AG09319 (cell line): ENCODE measurements at regions not wholly inside any gene's neighbourhood (a gene's known extent, or its start where the extent isn't known, plus 50 kb on each side); places are given as distances from the start of the nearest gene placed in this dataset.

Experiments
- DNase-seq: peaks from one replicate; pipeline ENCODE4 v3.0.0-alpha.2; 2010; ENCODE audit warnings: low read depth; ENCODE audit errors: extremely low read depth
- TF ChIP-seq, protein P1 (sequence below): IDR thresholded peaks from 2 replicates; pipeline ENCODE4 v1.5.1; 2011; ENCODE audit warnings: low read depth, mild to moderate bottlenecking, inconsistent platforms, low read length, moderate library complexity

DNA sequence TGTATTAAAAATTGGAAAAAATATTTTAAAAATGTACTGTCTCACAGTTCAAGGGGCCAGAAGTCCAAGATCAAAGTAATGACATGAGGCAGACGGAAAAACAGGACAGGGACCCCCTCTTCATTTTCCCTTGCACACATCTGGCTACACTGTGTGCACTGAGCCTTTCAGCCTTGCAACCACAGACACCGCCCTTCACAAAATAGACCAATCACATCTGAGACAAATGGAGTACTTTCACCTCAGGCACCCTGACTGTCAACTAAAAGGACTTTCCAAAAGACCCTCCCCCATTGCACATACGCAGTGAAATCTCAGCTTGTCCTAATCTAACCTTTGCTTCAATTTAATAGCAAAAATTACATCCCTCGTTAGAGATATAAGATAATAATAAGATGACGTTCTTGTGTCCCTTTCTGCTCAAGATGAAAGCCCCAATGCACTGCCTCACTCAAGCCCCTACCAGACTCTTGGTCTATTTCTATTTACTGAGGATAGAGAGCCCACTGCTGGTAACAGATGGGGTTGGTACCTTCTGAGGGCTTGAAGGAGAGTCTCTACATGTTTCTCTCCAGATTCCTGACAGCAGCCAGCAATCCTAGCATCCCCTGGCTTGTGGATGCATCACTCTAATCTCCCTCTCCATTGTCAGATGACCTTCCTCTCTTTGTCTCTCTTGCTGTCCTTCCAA is 514.8 kb upstream of the ADAMTS16 start:
- DNase-seq: no peak
- TF ChIP-seq, protein P1, sequence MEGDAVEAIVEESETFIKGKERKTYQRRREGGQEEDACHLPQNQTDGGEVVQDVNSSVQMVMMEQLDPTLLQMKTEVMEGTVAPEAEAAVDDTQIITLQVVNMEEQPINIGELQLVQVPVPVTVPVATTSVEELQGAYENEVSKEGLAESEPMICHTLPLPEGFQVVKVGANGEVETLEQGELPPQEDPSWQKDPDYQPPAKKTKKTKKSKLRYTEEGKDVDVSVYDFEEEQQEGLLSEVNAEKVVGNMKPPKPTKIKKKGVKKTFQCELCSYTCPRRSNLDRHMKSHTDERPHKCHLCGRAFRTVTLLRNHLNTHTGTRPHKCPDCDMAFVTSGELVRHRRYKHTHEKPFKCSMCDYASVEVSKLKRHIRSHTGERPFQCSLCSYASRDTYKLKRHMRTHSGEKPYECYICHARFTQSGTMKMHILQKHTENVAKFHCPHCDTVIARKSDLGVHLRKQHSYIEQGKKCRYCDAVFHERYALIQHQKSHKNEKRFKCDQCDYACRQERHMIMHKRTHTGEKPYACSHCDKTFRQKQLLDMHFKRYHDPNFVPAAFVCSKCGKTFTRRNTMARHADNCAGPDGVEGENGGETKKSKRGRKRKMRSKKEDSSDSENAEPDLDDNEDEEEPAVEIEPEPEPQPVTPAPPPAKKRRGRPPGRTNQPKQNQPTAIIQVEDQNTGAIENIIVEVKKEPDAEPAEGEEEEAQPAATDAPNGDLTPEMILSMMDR: no peak

DNA sequence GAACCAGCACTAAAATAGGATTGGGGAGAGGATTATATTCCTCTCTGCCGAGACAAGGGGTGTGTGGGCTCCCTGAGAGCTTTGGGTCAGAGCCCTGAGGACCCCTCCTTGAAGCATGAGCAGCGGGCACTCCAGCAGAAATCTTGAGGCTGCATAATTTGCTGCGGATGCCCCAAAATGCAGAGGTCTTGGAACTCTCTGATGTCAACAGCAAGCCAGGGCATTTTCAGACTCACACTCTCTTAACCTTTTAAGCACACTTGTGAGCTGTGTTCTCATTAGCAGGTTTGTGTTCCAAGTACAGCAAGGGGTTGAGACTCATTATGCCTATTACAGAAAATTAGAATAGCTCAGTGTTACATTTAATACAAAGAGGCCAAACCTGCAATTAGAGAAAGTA is 513.0 kb upstream of the ADAMTS16 start:
- TF ChIP-seq, protein P1: no peak
- no peak for DNase-seq

DNA sequence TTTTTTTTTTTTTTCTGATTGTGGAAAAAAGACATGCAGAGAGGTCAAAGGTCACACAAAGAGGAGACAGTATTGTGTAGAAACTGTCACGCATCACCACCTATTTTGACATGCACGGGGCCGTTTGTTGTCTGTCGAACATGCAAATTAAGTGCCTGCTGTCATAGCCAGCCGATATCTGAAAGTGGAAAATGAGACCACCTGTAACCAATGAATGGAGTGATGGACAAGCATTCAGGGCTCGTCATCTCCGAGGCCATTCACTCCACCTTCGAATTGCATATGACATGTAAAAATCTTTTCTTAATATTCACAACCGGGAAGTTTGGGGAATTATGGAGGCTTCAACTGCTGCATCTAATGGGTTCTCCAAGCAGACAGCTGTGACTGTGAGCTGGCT is 512.2 kb upstream of the ADAMTS16 start:
- no peak for DNase-seq
- TF ChIP-seq, protein P1: no peak

DNA sequence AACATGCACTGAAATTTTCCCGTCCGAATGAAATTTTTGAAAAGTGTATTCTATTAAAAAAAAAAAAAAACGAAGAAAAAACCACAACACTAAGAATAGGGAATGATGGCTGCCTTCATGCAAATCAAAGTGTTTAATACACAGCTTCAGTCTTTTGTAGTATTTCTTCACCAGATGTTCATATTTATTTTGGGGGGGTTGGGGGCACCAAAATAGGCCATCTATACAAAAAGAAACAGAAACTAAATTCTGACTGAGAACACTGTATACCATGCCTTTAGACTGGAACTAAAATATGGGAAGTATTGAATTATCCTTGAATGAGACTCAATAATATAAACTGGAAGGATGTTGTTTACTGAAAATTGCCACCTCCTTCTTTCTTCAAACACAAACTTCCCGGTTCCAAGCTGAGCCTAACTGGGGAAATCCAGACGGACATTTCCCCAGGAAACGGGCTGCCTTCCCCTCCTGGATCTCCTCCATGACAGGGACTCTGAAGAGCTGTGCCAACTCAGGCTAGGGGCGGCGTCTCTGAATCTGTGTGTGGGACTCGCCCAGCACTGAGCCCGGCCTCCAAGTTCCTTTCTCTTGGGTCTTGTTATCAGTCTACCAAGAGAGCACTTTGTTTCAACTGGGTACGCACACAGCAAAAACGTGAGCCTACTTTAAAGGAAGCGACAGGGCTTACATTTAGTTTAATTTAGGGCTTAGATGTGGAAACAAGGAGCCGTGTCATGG is 511.3 kb upstream of the ADAMTS16 start:
- DNase-seq: no peak
- TF ChIP-seq, protein P1: no peak

DNA sequence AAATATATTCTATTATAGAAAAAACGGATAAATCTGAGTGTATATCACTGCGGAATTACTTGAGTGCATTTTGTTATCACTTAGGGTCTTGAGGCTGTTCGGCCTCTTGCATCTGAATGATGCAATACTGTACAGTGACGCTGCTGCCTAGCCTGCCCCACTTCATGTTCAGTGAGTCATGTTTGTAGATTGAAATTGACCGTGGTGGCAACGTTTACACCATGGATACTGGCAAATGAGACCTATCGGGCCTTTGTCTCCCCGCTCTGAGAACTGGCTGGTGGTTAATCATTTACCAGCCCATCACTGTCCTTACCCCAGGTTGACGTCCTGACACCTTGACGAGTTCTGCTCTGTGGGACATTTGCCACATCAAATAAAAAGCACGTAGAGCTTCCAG is 510.1 kb upstream of the ADAMTS16 start:
- DNase-seq: no peak
- TF ChIP-seq, protein P1: no peak

DNA sequence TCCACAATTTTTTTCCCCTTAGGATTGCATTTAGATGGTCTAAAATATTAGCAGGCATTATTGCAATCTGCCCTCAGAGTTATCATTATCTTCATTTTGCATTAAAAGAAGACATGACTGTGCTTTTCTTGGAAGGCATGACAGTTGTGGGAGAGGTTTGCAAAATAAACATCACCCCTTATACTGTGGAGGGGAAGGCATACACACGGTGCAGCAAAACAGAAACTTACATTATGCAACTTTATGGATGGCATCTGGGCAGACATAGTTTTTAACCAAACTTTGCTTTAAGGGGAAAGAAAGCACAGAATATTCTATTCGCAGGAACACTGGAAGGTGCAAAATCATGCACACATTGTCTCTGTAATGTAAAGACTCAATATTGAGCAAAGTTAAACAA is 505.8 kb upstream of the ADAMTS16 start:
- TF ChIP-seq, protein P1: no peak
- no peak for DNase-seq

DNA sequence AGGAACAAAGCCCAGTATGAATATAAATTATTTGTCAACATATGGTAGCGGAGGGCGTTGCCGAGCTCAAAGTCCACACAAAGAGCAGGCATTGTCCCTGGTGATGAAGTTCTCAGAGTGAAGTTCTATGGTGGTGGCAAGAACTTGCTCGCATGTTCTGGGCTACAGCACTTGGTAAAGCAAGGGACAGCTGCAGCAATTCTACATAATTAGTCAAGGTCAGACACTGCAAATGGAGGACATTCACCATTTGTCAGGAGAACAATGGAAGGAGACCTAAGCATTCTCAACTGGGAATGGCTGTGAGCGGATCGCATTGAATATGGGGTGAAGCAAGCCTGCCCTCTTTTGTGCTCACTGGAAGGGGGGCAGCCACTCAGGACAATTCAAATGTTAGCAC is 503.8 kb upstream of the ADAMTS16 start:
- TF ChIP-seq, protein P1: no peak
- no peak for DNase-seq
